ENCODE measurements at regions not wholly inside any gene's neighbourhood (a gene's known extent, or its start where the extent isn't known, plus 50 kb on each side); places are given as distances from the start of the nearest gene placed in this dataset.

DNA sequence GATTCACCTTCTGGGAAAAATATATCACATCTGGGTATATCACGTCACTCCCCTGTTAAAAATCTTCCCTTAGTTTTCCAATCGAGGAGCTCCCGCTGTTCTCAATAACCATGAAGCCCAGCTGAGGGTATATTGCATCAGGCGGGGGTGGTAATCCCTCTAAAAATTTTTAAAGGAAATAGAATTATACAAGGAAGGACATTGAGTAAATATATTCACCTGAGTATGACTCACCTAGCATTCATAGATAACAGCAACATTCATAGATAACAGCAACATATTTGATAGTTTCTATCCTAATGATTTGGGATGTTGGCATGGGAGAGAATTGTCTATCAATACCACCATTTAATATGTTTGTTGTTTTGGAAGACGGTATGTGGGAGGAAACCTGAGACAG, 473.6 kb downstream of the RMST start:
- intact Hi-C loops (cut with micrococcal nuclease; ENCODE audit: unreplicated experiment), result no loop called here
- no peak overlapping the region for H3K9ac ChIP-seq (ENCODE audit: control insufficient read depth, insufficient read depth, low read length)
- no peak overlapping the region for H2AFZ ChIP-seq (ENCODE audit: control insufficient read depth, low read depth, low read length)
- WGBS (ENCODE audit: insufficient coverage, insufficient replicate concordance, low lambda C conversion rate, missing lambda C conversion rate), result 32% methylated on average over 5 of the region's 5 CpGs
- no peak overlapping the region for H3K4me3 ChIP-seq
- no peak for ATAC-seq
- no peaks in the 10 kb centered on the region for H3K4me1 ChIP-seq (ENCODE audit: control insufficient read depth, insufficient read depth, low read length)
- ChIA-PET RAD21 (ENCODE audit: unreplicated experiment) (no interaction called here), POLR2A (no interaction called here), CTCF (no interaction called here), SMC1A (ENCODE audit: uncharacterized antibody, unreplicated experiment) (no interaction called here)
- H3K36me3 ChIP-seq (ENCODE audit: control insufficient read depth in 2 of 2, insufficient read depth in 2 of 2, low read length in 1 of 2), result no peaks in the 10 kb centered on the region
- no peak overlapping the region for H3K27ac ChIP-seq (ENCODE audit: control insufficient read depth, insufficient read depth)
- no peak for FAIRE-seq
- no peaks in the 10 kb centered on the region for H3K27me3 ChIP-seq (replicated peaks in 1 of 2; ENCODE audit: control insufficient read depth in 2 of 2, insufficient read depth in 2 of 2, low read length in 1 of 2)
- H3K9me3 ChIP-seq (replicated peaks; ENCODE audit: control insufficient read depth, insufficient read depth, low read length), result no peaks in the 10 kb centered on the region
- TF ChIP-seq SMAD5 (IDR thresholded peaks at IDR 0.05; ENCODE audit: low read depth), result no peak
- TF ChIP-seq BRCA1 (IDR thresholded peaks at IDR 0.05; ENCODE audit: low read depth, low read length), result no peak
- TF ChIP-seq WRNIP1 (IDR thresholded peaks at IDR 0.05; ENCODE audit: borderline replicate concordance, low read depth, low read length), result no peak
- TF ChIP-seq STAT1 (conservative IDR thresholded peaks at IDR 0.05), result no peak
- TF ChIP-seq FOS (IDR thresholded peaks at IDR 0.05; ENCODE audit: borderline replicate concordance, extremely low read depth, insufficient read length), result no peak
- TF ChIP-seq KLF5 (IDR thresholded peaks at IDR 0.05; ENCODE audit: partially characterized antibody), result no peak
- no peak for TF ChIP-seq SUZ12 (IDR thresholded peaks at IDR 0.05; ENCODE audit: unreplicated experiment)
- TF ChIP-seq IKZF2 (IDR thresholded peaks at IDR 0.05), result no peak
- TF ChIP-seq ZBED1 (IDR thresholded peaks at IDR 0.05; ENCODE audit: borderline replicate concordance), result no peak
- TF ChIP-seq HDAC6 (IDR thresholded peaks at IDR 0.05; ENCODE audit: unreplicated experiment), result no peak
- TF ChIP-seq SMARCA5 (IDR thresholded peaks at IDR 0.05), result no peak
- no peak for TF ChIP-seq BMI1 (IDR thresholded peaks at IDR 0.05; ENCODE audit: borderline replicate concordance)
- no peak for TF ChIP-seq TCF12 (IDR thresholded peaks at IDR 0.05; ENCODE audit: low read depth, low read length)
- in situ Hi-C loops (cut with MboI), result no loop called here
- H3K4me2 ChIP-seq (ENCODE audit: control insufficient read depth, insufficient read depth), result no peak overlapping the region
- no peaks in the 10 kb centered on the region for H3K79me2 ChIP-seq (ENCODE audit: control insufficient read depth, insufficient read depth, low read length)
- no TSS peak for BruUV-seq (replicated peaks)
- DNase-seq (ENCODE audit: low read depth, low spot score), result no peak
- H4K20me1 ChIP-seq (ENCODE audit: control insufficient read depth, insufficient read depth), result no peaks in the 10 kb centered on the region
